NCI-H1105 (cell line): ENCODE measurements at regions not wholly inside any gene's neighbourhood (a gene's known extent, or its start where the extent isn't known, plus 50 kb on each side); places are given as distances from the start of the nearest gene placed in this dataset.

Experiments
- DNase-seq: peaks from one replicate; lab custom pipeline; 2025; lab: John Stamatoyannopoulos, UW

- no peak for DNase-seq
Measured at GRCh38 chr10:8893102-8893501, 838.6 kb downstream of the GATA3 start.

- no peak for DNase-seq
Measured at GRCh38 chr10:8894148-8894547, 839.7 kb downstream of the GATA3 start.

GRCh38 chr10:8897769-8898168 lies 843.3 kb downstream of the GATA3 start:
- DNase-seq: no peak

- no peak for DNase-seq
Measured at GRCh38 chr10:8898745-8899330, 844.4 kb downstream of the GATA3 start.

- DNase-seq: no peak
Measured at GRCh38 chr10:8902926-8903325, 848.4 kb downstream of the GATA3 start.

- no peak for DNase-seq
Measured at GRCh38 chr10:8908013-8908412, 853.5 kb downstream of the GATA3 start.

- DNase-seq: peak; percentile 66
Measured at GRCh38 chr10:8910314-8910713, 855.8 kb downstream of the GATA3 start.

- DNase-seq: no peak
Measured at GRCh38 chr10:8911032-8911431, 856.5 kb downstream of the GATA3 start.

GRCh38 chr10:8912108-8912507 lies 857.6 kb downstream of the GATA3 start:
- DNase-seq: no peak

GRCh38 chr10:8913720-8914119 lies 859.2 kb downstream of the GATA3 start:
- no peak for DNase-seq

- DNase-seq: no peak
Measured at GRCh38 chr10:8919280-8919679, 864.8 kb downstream of the GATA3 start.

GRCh38 chr10:8921568-8921967 lies 867.1 kb downstream of the GATA3 start:
- no peak for DNase-seq

GRCh38 chr10:8923096-8923495 lies 868.6 kb downstream of the GATA3 start:
- DNase-seq: no peak

GRCh38 chr10:8927705-8928104 lies 873.2 kb downstream of the GATA3 start:
- DNase-seq: no peak

- DNase-seq: no peak
Measured at GRCh38 chr10:8946451-8946850, 892.0 kb downstream of the GATA3 start.

- DNase-seq: no peak
Measured at GRCh38 chr10:8950978-8951377, 896.5 kb downstream of the GATA3 start.

- DNase-seq: no peak
Measured at GRCh38 chr10:8951440-8952089, 897.1 kb downstream of the GATA3 start.

GRCh38 chr10:8956400-8956799 lies 901.9 kb downstream of the GATA3 start:
- no peak for DNase-seq

- no peak for DNase-seq
Measured at GRCh38 chr10:8962249-8962648, 907.8 kb downstream of the GATA3 start.

- DNase-seq: no peak
Measured at GRCh38 chr10:8967061-8967460, 912.6 kb downstream of the GATA3 start.

- DNase-seq: no peak
Measured at GRCh38 chr10:8969853-8970252, 915.4 kb downstream of the GATA3 start.

GRCh38 chr10:8975535-8975934 lies 921.0 kb downstream of the GATA3 start:
- DNase-seq: no peak

GRCh38 chr10:8978100-8978499 lies 923.6 kb downstream of the GATA3 start:
- DNase-seq: no peak

- no peak for DNase-seq
Measured at GRCh38 chr10:8979976-8980375, 925.5 kb downstream of the GATA3 start.
